ENCODE measurements at regions not wholly inside any gene's neighbourhood (a gene's known extent, or its start where the extent isn't known, plus 50 kb on each side); places are given as distances from the start of the nearest gene placed in this dataset.
"Not testable (repeated sequence)": the region's sequence is repeated elsewhere in the genome, so short reads cannot be mapped to it uniquely, and the experiment has no call there.

GRCh38 chr11:23413057-23413456 is 552.8 kb upstream of the CCDC179 start:
- no peak overlapping the region for H3K27ac Mint-ChIP-seq
- no peak for DNase-seq (ENCODE audit: low spot score in 2 of 2)
- peaks cover 0 to 13% of the 10 kb centered on the region in 2 donors for H3K36me3 Mint-ChIP-seq
- H3K9me3 Mint-ChIP-seq: peaks cover 36 to 42% of the 10 kb centered on the region in 2 donors
- ATAC-seq: no peak

- Mint-ChIP-seq H3K36me3 (no peaks in the 10 kb centered on the region), H3K9me3 (peaks cover 14 to 18% of the 10 kb centered on the region in 2 donors), H3K27ac (no peak overlapping the region)
- no peak for ATAC-seq
- DNase-seq (ENCODE audit: low spot score in 2 of 2): no peak
These were observed 562.8 kb upstream of the CCDC179 start for GRCh38 chr11:23423104-23423503.

GRCh38 chr11:23423656-23424055 is 563.4 kb upstream of the CCDC179 start:
- Mint-ChIP-seq H3K27ac (no peak overlapping the region), H3K9me3 (peaks cover 16% of the 10 kb centered on the region in 2 donors), H3K36me3 (no peaks in the 10 kb centered on the region)
- ATAC-seq: no peak
- DNase-seq (ENCODE audit: low spot score in 2 of 2): no peak

- peaks cover 14 to 21% of the 10 kb centered on the region in 2 donors for H3K9me3 Mint-ChIP-seq
- ATAC-seq: no peak
- H3K27ac Mint-ChIP-seq: no peak overlapping the region
- no peak for DNase-seq (ENCODE audit: low spot score in 2 of 2)
- no peaks in the 10 kb centered on the region for H3K36me3 Mint-ChIP-seq
These were observed 565.1 kb upstream of the CCDC179 start for GRCh38 chr11:23425381-23425780.

GRCh38 chr11:23429569-23429968 is 569.3 kb upstream of the CCDC179 start:
- Mint-ChIP-seq H3K27ac (no peak overlapping the region), H3K9me3 (peaks cover 11 to 18% of the 10 kb centered on the region in 2 donors), H3K36me3 (no peaks in the 10 kb centered on the region)
- DNase-seq (ENCODE audit: low spot score in 2 of 2) (no peak), ATAC-seq (no peak)

GRCh38 chr11:23453522-23453921 is 593.2 kb upstream of the CCDC179 start:
- no peaks in the 10 kb centered on the region for H3K36me3 Mint-ChIP-seq
- peaks cover 3 to 4% of the 10 kb centered on the region in 2 donors for H3K9me3 Mint-ChIP-seq
- no peak for DNase-seq (ENCODE audit: low spot score in 2 of 2)
- ATAC-seq: no peak
- no peak overlapping the region for H3K27ac Mint-ChIP-seq

GRCh38 chr11:23455321-23455891 is 595.1 kb upstream of the CCDC179 start:
- no peak for DNase-seq (ENCODE audit: low spot score in 2 of 2)
- Mint-ChIP-seq H3K27ac (no peak overlapping the region), H3K9me3 (peaks cover 0 to 4% of the 10 kb centered on the region in 2 donors), H3K36me3 (no peaks in the 10 kb centered on the region)
- ATAC-seq: no peak

- H3K36me3 Mint-ChIP-seq: no peaks in the 10 kb centered on the region
- H3K9me3 Mint-ChIP-seq: peaks cover under 1 to 7% of the 10 kb centered on the region in 2 donors
- no peak overlapping the region for H3K27ac Mint-ChIP-seq
- ATAC-seq: no peak
- no peak for DNase-seq (ENCODE audit: low spot score in 2 of 2)
These were observed 597.4 kb upstream of the CCDC179 start for GRCh38 chr11:23457641-23458040.

GRCh38 chr11:23471878-23472277 is 611.6 kb upstream of the CCDC179 start:
- Mint-ChIP-seq H3K36me3 (no peaks in the 10 kb centered on the region), H3K9me3 (peaks cover 8 to 11% of the 10 kb centered on the region in 2 donors), H3K27ac (no peak overlapping the region)
- DNase-seq (ENCODE audit: low spot score in 2 of 2) (no peak), ATAC-seq (no peak)

GRCh38 chr11:23473782-23474181 is 613.5 kb upstream of the CCDC179 start:
- DNase-seq (ENCODE audit: low spot score in 2 of 2): no peak
- Mint-ChIP-seq H3K9me3 (peaks cover 7 to 8% of the 10 kb centered on the region in 2 donors), H3K36me3 (no peaks in the 10 kb centered on the region), H3K27ac (no peak overlapping the region)
- no peak for ATAC-seq

GRCh38 chr11:23480736-23481135 is 620.5 kb upstream of the CCDC179 start:
- DNase-seq (ENCODE audit: low spot score in 2 of 2) (no peak), ATAC-seq (no peak)
- Mint-ChIP-seq H3K27ac (no peak overlapping the region), H3K36me3 (peaks cover 0 to 10% of the 10 kb centered on the region in 2 donors), H3K9me3 (peaks cover 0 to 11% of the 10 kb centered on the region in 2 donors)

- ATAC-seq; H3K27ac Mint-ChIP-seq; DNase-seq (ENCODE audit: low spot score in 2 of 2): not testable (repeated sequence)
- H3K9me3 Mint-ChIP-seq: peaks cover 17 to 39% of the 10 kb centered on the region in 2 donors
- peaks cover 0 to 20% of the 10 kb centered on the region in 2 donors for H3K36me3 Mint-ChIP-seq
These were observed 623.9 kb upstream of the CCDC179 start for GRCh38 chr11:23484146-23484545.

- not testable (repeated sequence) for DNase-seq (ENCODE audit: low spot score in 2 of 2); H3K27ac Mint-ChIP-seq; ATAC-seq
- Mint-ChIP-seq H3K9me3 (peaks cover 17 to 39% of the 10 kb centered on the region in 2 donors), H3K36me3 (peaks cover 0 to 20% of the 10 kb centered on the region in 2 donors)
These were observed 624.3 kb upstream of the CCDC179 start for GRCh38 chr11:23484618-23485017.

GRCh38 chr11:23490557-23491235 is 630.4 kb upstream of the CCDC179 start:
- Mint-ChIP-seq H3K36me3 (peaks cover 0 to 10% of the 10 kb centered on the region in 2 donors), H3K9me3 (peaks cover 27 to 39% of the 10 kb centered on the region in 2 donors), H3K27ac (no peak overlapping the region)
- DNase-seq (ENCODE audit: low spot score in 2 of 2): no peak
- ATAC-seq: no peak

GRCh38 chr11:23494981-23495380 is 634.7 kb upstream of the CCDC179 start:
- DNase-seq (ENCODE audit: low spot score in 2 of 2) (no peak), ATAC-seq (no peak)
- H3K27ac Mint-ChIP-seq: no peak overlapping the region
- H3K36me3 Mint-ChIP-seq: no peaks in the 10 kb centered on the region
- peaks cover 10 to 11% of the 10 kb centered on the region in 2 donors for H3K9me3 Mint-ChIP-seq

GRCh38 chr11:23496340-23496739 is 636.1 kb upstream of the CCDC179 start:
- no peaks in the 10 kb centered on the region for H3K36me3 Mint-ChIP-seq
- DNase-seq (ENCODE audit: low spot score in 2 of 2): no peak
- ATAC-seq: no peak
- H3K27ac Mint-ChIP-seq: no peak overlapping the region
- peaks cover 10% of the 10 kb centered on the region in 2 donors for H3K9me3 Mint-ChIP-seq

- peaks cover 4 to 5% of the 10 kb centered on the region in 2 donors for H3K9me3 Mint-ChIP-seq
These were observed 636.8 kb upstream of the CCDC179 start for GRCh38 chr11:23497040-23497439.

GRCh38 chr11:23502389-23502788 is 642.1 kb upstream of the CCDC179 start:
- H3K36me3 Mint-ChIP-seq: no peaks in the 10 kb centered on the region
- peaks cover 0 to 3% of the 10 kb centered on the region in 2 donors for H3K9me3 Mint-ChIP-seq
- DNase-seq (ENCODE audit: low spot score in 2 of 2) (no peak), ATAC-seq (no peak)
- H3K27ac Mint-ChIP-seq: no peak overlapping the region

More at GRCh38 chr11:23497040-23497439, 636.8 kb upstream of the CCDC179 start:
- DNase-seq (ENCODE audit: low spot score in 2 of 2) (no peak), ATAC-seq (no peak)
- Mint-ChIP-seq H3K36me3 (no peaks in the 10 kb centered on the region), H3K27ac (no peak overlapping the region)

All from activated naive CD4-positive, alpha-beta T cell treated with anti-CD3 and anti-CD28 coated beads, Interleukin-2, amount 50 U/mL, for 72 hours (primary cell).